ENCODE measurements at regions not wholly inside any gene's neighbourhood (a gene's known extent, or its start where the extent isn't known, plus 50 kb on each side); places are given as distances from the start of the nearest gene placed in this dataset.

GRCh38 chr4:37737466-37737865 lies 51.3 kb upstream of the RELL1 start:
- DNase-seq (ENCODE audit: low spot score) = no peak
